ENCODE measurements at regions not wholly inside any gene's neighbourhood (a gene's known extent, or its start where the extent isn't known, plus 50 kb on each side); places are given as distances from the start of the nearest gene placed in this dataset.

- TF ChIP-seq, protein P1, sequence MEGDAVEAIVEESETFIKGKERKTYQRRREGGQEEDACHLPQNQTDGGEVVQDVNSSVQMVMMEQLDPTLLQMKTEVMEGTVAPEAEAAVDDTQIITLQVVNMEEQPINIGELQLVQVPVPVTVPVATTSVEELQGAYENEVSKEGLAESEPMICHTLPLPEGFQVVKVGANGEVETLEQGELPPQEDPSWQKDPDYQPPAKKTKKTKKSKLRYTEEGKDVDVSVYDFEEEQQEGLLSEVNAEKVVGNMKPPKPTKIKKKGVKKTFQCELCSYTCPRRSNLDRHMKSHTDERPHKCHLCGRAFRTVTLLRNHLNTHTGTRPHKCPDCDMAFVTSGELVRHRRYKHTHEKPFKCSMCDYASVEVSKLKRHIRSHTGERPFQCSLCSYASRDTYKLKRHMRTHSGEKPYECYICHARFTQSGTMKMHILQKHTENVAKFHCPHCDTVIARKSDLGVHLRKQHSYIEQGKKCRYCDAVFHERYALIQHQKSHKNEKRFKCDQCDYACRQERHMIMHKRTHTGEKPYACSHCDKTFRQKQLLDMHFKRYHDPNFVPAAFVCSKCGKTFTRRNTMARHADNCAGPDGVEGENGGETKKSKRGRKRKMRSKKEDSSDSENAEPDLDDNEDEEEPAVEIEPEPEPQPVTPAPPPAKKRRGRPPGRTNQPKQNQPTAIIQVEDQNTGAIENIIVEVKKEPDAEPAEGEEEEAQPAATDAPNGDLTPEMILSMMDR (IDR thresholded peaks at IDR 0.05; ENCODE audit: borderline replicate concordance, extremely low read depth, low read length, poor library complexity, severe bottlenecking): no peak
- no peak for TF ChIP-seq EZH2 (IDR thresholded peaks at IDR 0.05; ENCODE audit: borderline replicate concordance, low read depth, low read length, severe bottlenecking)
Observed at GRCh38 chr14:83614956-83615355, 1915.0 kb upstream of the FLRT2 start.

Data from DND-41 (cell line).